ENCODE measurements at regions not wholly inside any gene's neighbourhood (a gene's known extent, or its start where the extent isn't known, plus 50 kb on each side); places are given as distances from the start of the nearest gene placed in this dataset.

- intact Hi-C loops (cut with DNase I): no loop called here
- no peak overlapping the region for H3K4me3 ChIP-seq
- H3K27ac ChIP-seq: no peak overlapping the region
- H3K9me3 ChIP-seq: no peaks in the 10 kb centered on the region
- no peaks in the 10 kb centered on the region for H3K36me3 ChIP-seq
- peaks cover 2% of the 10 kb centered on the region for H3K27me3 ChIP-seq (replicated peaks; ENCODE audit: insufficient read depth)
- TF ChIP-seq POLR2AphosphoS5 (IDR thresholded peaks at IDR 0.05) (no peak), CTCF (IDR thresholded peaks at IDR 0.05) (no peak), POLR2A (IDR thresholded peaks at IDR 0.05) (no peak)
- H3K4me1 ChIP-seq (replicated peaks): no peaks in the 10 kb centered on the region
- DNase-seq (ENCODE audit: low spot score): no peak
- 70% methylated on average over 1 of the region's 1 CpG for WGBS
Measured at GRCh38 chr20:22836211-22836610, 198.9 kb upstream of the SSTR4 start.

- intact Hi-C loops (cut with DNase I): no loop called here
- TF ChIP-seq POLR2AphosphoS5 (IDR thresholded peaks at IDR 0.05) (no peak), POLR2A (IDR thresholded peaks at IDR 0.05) (no peak), CTCF (IDR thresholded peaks at IDR 0.05) (no peak)
- no peaks in the 10 kb centered on the region for H3K36me3 ChIP-seq
Measured at GRCh38 chr20:22836877-22837276, 198.2 kb upstream of the SSTR4 start.

GRCh38 chr20:22838001-22838400 is 197.1 kb upstream of the SSTR4 start:
- no peaks in the 10 kb centered on the region for H3K36me3 ChIP-seq
- no peak overlapping the region for H3K4me3 ChIP-seq
- DNase-seq (ENCODE audit: low spot score): no peak
- H3K27ac ChIP-seq: no peak overlapping the region
- H3K27me3 ChIP-seq (replicated peaks; ENCODE audit: insufficient read depth): no peaks in the 10 kb centered on the region
- no peaks in the 10 kb centered on the region for H3K4me1 ChIP-seq (replicated peaks)
- H3K9me3 ChIP-seq: no peaks in the 10 kb centered on the region
- TF ChIP-seq POLR2AphosphoS5 (IDR thresholded peaks at IDR 0.05) (no peak), CTCF (IDR thresholded peaks at IDR 0.05) (no peak), POLR2A (IDR thresholded peaks at IDR 0.05) (no peak)
- 77% methylated on average over 1 of the region's 1 CpG for WGBS
- intact Hi-C loops (cut with DNase I): no loop called here

More at GRCh38 chr20:22836877-22837276, 198.2 kb upstream of the SSTR4 start:
- H3K4me3 ChIP-seq: no peak overlapping the region
- H3K27ac ChIP-seq: no peak overlapping the region
- no peaks in the 10 kb centered on the region for H3K9me3 ChIP-seq
- WGBS: 84% methylated on average over 1 of the region's 1 CpG
- peaks cover 2% of the 10 kb centered on the region for H3K27me3 ChIP-seq (replicated peaks; ENCODE audit: insufficient read depth)
- no peaks in the 10 kb centered on the region for H3K4me1 ChIP-seq (replicated peaks)
- DNase-seq (ENCODE audit: low spot score): no peak

- H3K27ac ChIP-seq: no peak overlapping the region
- no peak for TF ChIP-seq CTCF (IDR thresholded peaks at IDR 0.05)
- TF ChIP-seq POLR2AphosphoS5 (IDR thresholded peaks at IDR 0.05): no peak
- no peak for TF ChIP-seq POLR2A (IDR thresholded peaks at IDR 0.05)
- no peak overlapping the region for H3K4me3 ChIP-seq
- H3K27me3 ChIP-seq (replicated peaks; ENCODE audit: insufficient read depth): no peaks in the 10 kb centered on the region
- intact Hi-C loops (cut with DNase I): no loop called here
- no peaks in the 10 kb centered on the region for H3K9me3 ChIP-seq
- 87% methylated on average over 4 of the region's 4 CpGs for WGBS
- no peaks in the 10 kb centered on the region for H3K36me3 ChIP-seq
- H3K4me1 ChIP-seq (replicated peaks): no peaks in the 10 kb centered on the region
- DNase-seq (ENCODE audit: low spot score): no peak
Measured at GRCh38 chr20:22841846-22842245, 193.3 kb upstream of the SSTR4 start.

GRCh38 chr20:22842793-22843192 is 192.3 kb upstream of the SSTR4 start:
- intact Hi-C loops (cut with DNase I): no loop called here
- no peak overlapping the region for H3K4me3 ChIP-seq
- H3K36me3 ChIP-seq: no peaks in the 10 kb centered on the region
- H3K9me3 ChIP-seq: no peaks in the 10 kb centered on the region
- 93% methylated on average over 5 of the region's 5 CpGs for WGBS
- H3K27me3 ChIP-seq (replicated peaks; ENCODE audit: insufficient read depth): no peaks in the 10 kb centered on the region
- no peaks in the 10 kb centered on the region for H3K4me1 ChIP-seq (replicated peaks)
- no peak overlapping the region for H3K27ac ChIP-seq
- DNase-seq (ENCODE audit: low spot score): no peak
- no peak for TF ChIP-seq POLR2AphosphoS5 (IDR thresholded peaks at IDR 0.05)

Data from prostate gland (tissue), 2 donors.